Left lung (tissue), 4 donors: ENCODE measurements at regions not wholly inside any gene's neighbourhood (a gene's known extent, or its start where the extent isn't known, plus 50 kb on each side); places are given as distances from the start of the nearest gene placed in this dataset.

Experiments used
- ATAC-seq: fragments of 200-7000 bp; cut with Tn5 transposase; one replicate; pipeline ENCODE4 v1.9.1; 2020; ENCODE audit warnings: moderate library complexity
- DNase-seq, 4 donors: peaks; one replicate each; pipeline ENCODE4 v3.0.0-alpha.2; 2013 to 2020
- H3K27ac ChIP-seq, 2 donors: fragments of 200-600 bp; sonication (generic) in 1 of 2; one replicate each; pipeline versions ENCODE4 v1.5.0 to v1.8.0; 2020 to 2021
- H3K27me3 ChIP-seq, 2 donors: fragments of 200-600 bp; sonication (generic) in 1 of 2; one replicate each; pipeline versions ENCODE4 v1.5.0 to v1.8.0; 2020 to 2021
- H3K36me3 ChIP-seq, 2 donors: fragments of 200-600 bp; sonication (generic) in 1 of 2; one replicate each; pipeline versions ENCODE4 v1.5.0 to v1.8.0; 2020 to 2021
- H3K4me1 ChIP-seq, 2 donors: fragments of 200-600 bp; one replicate each; pipeline ENCODE4 v1.8.0; 2021
- H3K4me3 ChIP-seq, 2 donors: fragments of 200-600 bp; sonication (generic) in 1 of 2; one replicate each; pipeline versions ENCODE4 v1.5.0 to v1.8.0; 2020 to 2021; ENCODE audit warnings: mild to moderate bottlenecking in 1 of 2
- H3K9me3 ChIP-seq, 2 donors: fragments of 200-600 bp; sonication (generic) in 1 of 2; one replicate each; pipeline versions ENCODE4 v1.5.0 to v1.8.0; 2020 to 2021
- intact Hi-C, 2 donors: fragments of 100-400 bp; cut with DNase I; formaldehyde crosslinking; loops; one replicate each; pipeline versions ENCODE4 v1.11.2 to v1.14.2; 2022
- TF ChIP-seq, protein P1 (sequence below), 2 donors: fragments of 200-600 bp; sonication (generic) in 1 of 2; IDR thresholded peaks; one replicate each; pipeline versions ENCODE4 v1.5.0 to v1.8.0; 2021; ENCODE audit warnings: antibody characterized with exemption in 2 of 2
- donor health status: DM: no; HTN: yes; CAD: no.
- donor health status: DM: no; HTN: no; CAD: no.

DNA sequence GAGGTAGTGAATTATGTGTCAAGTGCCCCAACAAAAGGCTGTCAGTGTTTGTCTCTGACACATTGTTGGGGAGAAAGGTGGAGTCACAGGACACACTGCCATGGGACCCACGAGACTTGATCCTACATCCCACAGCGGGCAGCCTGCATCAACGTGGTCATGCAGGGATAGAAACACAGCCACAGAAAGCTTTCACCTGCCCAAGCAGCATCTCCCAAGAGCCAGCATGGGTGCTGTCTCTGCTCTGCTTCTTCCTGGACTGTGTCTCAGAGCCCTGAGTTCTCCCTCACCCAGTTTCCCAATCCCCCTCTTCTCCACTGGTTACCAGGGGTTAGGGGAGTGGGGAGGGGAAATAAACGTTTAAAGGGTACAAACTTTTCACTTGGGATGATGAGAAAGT lies 97.2 kb downstream of the VPREB1 start:
- no peak overlapping the region for H3K4me3 ChIP-seq
- TF ChIP-seq, protein P1, sequence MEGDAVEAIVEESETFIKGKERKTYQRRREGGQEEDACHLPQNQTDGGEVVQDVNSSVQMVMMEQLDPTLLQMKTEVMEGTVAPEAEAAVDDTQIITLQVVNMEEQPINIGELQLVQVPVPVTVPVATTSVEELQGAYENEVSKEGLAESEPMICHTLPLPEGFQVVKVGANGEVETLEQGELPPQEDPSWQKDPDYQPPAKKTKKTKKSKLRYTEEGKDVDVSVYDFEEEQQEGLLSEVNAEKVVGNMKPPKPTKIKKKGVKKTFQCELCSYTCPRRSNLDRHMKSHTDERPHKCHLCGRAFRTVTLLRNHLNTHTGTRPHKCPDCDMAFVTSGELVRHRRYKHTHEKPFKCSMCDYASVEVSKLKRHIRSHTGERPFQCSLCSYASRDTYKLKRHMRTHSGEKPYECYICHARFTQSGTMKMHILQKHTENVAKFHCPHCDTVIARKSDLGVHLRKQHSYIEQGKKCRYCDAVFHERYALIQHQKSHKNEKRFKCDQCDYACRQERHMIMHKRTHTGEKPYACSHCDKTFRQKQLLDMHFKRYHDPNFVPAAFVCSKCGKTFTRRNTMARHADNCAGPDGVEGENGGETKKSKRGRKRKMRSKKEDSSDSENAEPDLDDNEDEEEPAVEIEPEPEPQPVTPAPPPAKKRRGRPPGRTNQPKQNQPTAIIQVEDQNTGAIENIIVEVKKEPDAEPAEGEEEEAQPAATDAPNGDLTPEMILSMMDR (IDR thresholded peaks at IDR 0.05), result no peak
- H3K27me3 ChIP-seq, result no peaks in the 10 kb centered on the region
- no peaks in the 10 kb centered on the region for H3K9me3 ChIP-seq
- H3K36me3 ChIP-seq, result no peaks in the 10 kb centered on the region
- intact Hi-C loops, result no loop called here
- no peak overlapping the region for H3K27ac ChIP-seq
- H3K4me1 ChIP-seq, result peaks cover 0 to 11% of the 10 kb centered on the region in 2 donors
- ATAC-seq (no peak), DNase-seq (no peak)

DNA sequence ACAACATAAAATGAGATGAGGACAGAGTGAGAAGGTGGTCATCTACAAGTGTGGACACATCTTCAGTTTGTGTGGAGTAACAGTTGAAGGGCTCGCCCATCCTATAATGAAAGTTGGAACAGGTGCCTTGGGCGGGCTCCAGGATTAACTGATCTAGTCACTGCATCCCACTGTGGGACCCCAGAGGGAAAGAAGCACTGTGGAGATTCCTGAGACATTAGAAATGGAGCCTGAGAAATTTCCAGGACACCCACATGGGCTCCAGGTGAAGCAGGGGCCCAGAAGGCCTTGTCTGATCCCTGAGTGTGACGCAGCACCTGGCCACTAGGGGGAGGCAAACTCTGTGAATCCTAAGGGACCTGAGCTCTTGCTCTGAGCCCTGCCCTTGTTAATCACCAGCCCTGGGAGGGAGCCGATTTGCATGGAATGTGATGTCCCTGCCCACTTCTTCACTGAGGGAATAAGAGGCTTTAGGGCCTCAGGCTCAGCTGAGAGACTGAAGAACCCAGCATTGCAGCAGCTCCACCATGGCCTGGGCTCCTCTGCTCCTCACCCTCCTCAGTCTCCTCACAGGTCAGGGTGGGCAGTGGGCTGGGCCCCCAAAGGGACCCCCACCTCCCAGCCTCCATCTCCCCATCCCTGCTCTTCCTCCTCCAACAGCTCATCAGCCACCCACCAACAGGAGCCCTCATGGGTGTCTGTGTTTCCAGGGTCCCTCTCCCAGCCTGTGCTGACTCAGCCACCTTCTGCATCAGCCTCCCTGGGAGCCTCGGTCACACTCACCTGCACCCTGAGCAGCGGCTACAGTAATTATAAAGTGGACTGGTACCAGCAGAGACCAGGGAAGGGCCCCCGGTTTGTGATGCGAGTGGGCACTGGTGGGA lies 98.4 kb downstream of the VPREB1 start:
- intact Hi-C loops, result no loop called here
- Histone ChIP-seq H3K9me3 (no peaks in the 10 kb centered on the region), H3K36me3 (no peaks in the 10 kb centered on the region), H3K27me3 (no peaks in the 10 kb centered on the region), H3K4me1 (peaks cover 0 to 11% of the 10 kb centered on the region in 2 donors), H3K4me3 (no peak overlapping the region), H3K27ac (no peak overlapping the region)
- TF ChIP-seq, protein P1 (IDR thresholded peaks at IDR 0.05), result peak; percentile 76 to 88
- ATAC-seq (peak; percentile 99), DNase-seq (peak in 3 of 4 donors; percentile 66 to 89 (median 79))

DNA sequence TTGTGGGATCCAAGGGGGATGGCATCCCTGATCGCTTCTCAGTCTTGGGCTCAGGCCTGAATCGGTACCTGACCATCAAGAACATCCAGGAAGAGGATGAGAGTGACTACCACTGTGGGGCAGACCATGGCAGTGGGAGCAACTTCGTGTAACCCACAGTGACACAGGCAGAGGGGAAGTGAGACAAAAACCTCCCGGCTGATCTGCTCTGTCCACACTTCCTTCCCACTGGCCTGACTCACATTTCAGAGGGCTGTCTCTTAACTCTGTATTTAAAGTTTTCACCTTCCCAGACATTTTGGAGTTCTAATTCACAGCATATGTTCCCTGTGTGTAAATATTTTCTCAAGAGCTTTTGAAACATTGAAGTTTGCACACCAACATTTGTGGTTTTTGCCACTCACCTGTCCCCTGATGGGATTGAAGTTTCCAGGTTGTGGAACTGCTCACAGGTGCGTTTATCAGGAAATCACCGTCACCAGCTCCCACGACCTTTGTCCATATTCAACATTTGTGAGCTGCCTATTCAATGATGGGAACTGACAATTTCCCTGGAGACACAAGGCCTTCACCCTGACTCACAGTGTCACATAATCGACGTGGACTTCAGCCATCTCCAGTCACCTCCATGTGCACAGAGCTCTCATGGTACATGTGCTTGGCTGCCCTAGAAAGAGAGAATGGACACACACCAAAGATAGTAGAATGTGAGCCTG lies 99.2 kb downstream of the VPREB1 start:
- Histone ChIP-seq H3K27me3 (peaks cover 0 to 6% of the 10 kb centered on the region in 2 donors), H3K4me1 (peaks cover 0 to 11% of the 10 kb centered on the region in 2 donors), H3K36me3 (no peaks in the 10 kb centered on the region), H3K9me3 (no peaks in the 10 kb centered on the region), H3K4me3 (no peak overlapping the region), H3K27ac (no peak overlapping the region)
- DNase-seq, result no peak
- intact Hi-C loops, result no loop called here
- peak; percentile 69 for ATAC-seq
- TF ChIP-seq, protein P1 (IDR thresholded peaks at IDR 0.05), result no peak

GRCh38 chr22:22344430-22344829 lies 99.8 kb downstream of the VPREB1 start:
- intact Hi-C loops, result no loop called here
- Histone ChIP-seq H3K27me3 (peaks cover 0 to 13% of the 10 kb centered on the region in 2 donors), H3K9me3 (no peaks in the 10 kb centered on the region), H3K4me1 (peaks cover 0 to 11% of the 10 kb centered on the region in 2 donors), H3K4me3 (no peak overlapping the region), H3K36me3 (no peaks in the 10 kb centered on the region), H3K27ac (no peak overlapping the region)
- TF ChIP-seq, protein P1 (IDR thresholded peaks at IDR 0.05), result no peak
- no peak for ATAC-seq
- DNase-seq, result no peak

DNA sequence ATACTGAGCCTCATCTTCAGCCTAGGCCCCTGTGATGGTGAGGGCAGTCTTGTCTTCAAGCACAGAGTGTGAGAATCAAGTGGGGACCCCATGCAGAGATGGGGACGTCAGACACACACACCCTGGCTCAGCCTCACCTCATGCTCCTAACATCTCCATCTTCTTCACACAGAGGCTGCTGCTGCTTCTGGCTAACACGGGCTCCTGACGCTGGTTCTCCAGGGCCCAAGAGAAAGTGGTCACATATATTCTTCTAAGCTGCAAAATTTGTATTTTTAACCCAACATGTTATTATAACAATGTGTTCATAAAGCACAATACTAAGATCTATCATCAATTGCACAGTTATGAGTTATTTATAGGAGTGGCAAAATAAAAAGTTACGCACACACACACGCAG lies 101.2 kb downstream of the VPREB1 start:
- Histone ChIP-seq H3K4me3 (no peak overlapping the region), H3K27ac (no peak overlapping the region), H3K4me1 (peaks cover 0 to 11% of the 10 kb centered on the region in 2 donors), H3K27me3 (peaks cover 0 to 13% of the 10 kb centered on the region in 2 donors), H3K36me3 (no peaks in the 10 kb centered on the region), H3K9me3 (no peaks in the 10 kb centered on the region)
- intact Hi-C loops, result no loop called here
- ATAC-seq (no peak), DNase-seq (no peak)
- TF ChIP-seq, protein P1 (IDR thresholded peaks at IDR 0.05), result no peak
